Thyroid gland (tissue), 4 donors: ENCODE measurements at regions not wholly inside any gene's neighbourhood (a gene's known extent, or its start where the extent isn't known, plus 50 kb on each side); places are given as distances from the start of the nearest gene placed in this dataset.

Source experiments
- POLR2A ChIP-seq, 2 donors: fragments of 450-650 bp; IDR thresholded peaks; one replicate each; pipeline ENCODE4 v1.6.1; 2017; ENCODE audit warnings: antibody characterized with exemption in 2 of 2, mild to moderate bottlenecking in 2 of 2, moderate library complexity in 1 of 2
- TF ChIP-seq, protein P1 (sequence below), 6 experiments: fragments of 200-600 bp in 3 of 6; fragments of 450-650 bp in 3 of 6; sonication (generic) in 3 of 6; IDR thresholded peaks; one replicate each; pipeline ENCODE4 v1.5.1; 2016 to 2019; ENCODE audit warnings: antibody characterized with exemption in 6 of 6, mild to moderate bottlenecking in 2 of 6, inconsistent platforms in 1 of 6, moderate library complexity in 1 of 6

DNA sequence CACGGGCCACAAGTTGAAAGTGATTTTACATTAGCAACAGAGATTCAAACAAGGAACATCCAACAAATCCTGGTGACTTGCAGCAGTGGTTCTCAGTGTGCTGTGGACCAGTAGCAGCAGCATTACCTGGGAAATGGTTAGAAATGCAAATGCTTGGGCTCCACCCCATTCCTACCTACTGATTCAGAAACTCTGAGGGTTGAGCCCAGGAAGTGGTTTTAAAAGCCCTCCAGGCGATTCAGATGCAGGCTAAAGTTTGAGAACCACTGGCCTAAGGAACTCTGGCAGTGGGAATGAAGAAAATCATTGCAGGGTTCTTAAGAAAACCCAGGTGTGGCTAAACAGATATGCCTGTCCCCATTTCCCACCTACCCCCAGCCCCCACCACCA is 398.8 kb downstream of the ENC1 start:
- TF ChIP-seq, protein P1, sequence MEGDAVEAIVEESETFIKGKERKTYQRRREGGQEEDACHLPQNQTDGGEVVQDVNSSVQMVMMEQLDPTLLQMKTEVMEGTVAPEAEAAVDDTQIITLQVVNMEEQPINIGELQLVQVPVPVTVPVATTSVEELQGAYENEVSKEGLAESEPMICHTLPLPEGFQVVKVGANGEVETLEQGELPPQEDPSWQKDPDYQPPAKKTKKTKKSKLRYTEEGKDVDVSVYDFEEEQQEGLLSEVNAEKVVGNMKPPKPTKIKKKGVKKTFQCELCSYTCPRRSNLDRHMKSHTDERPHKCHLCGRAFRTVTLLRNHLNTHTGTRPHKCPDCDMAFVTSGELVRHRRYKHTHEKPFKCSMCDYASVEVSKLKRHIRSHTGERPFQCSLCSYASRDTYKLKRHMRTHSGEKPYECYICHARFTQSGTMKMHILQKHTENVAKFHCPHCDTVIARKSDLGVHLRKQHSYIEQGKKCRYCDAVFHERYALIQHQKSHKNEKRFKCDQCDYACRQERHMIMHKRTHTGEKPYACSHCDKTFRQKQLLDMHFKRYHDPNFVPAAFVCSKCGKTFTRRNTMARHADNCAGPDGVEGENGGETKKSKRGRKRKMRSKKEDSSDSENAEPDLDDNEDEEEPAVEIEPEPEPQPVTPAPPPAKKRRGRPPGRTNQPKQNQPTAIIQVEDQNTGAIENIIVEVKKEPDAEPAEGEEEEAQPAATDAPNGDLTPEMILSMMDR (IDR thresholded peaks at IDR 0.05) = no peak
- TF ChIP-seq POLR2A (IDR thresholded peaks at IDR 0.05) = no peak
